ENCODE measurements at regions not wholly inside any gene's neighbourhood (a gene's known extent, or its start where the extent isn't known, plus 50 kb on each side); places are given as distances from the start of the nearest gene placed in this dataset.
"Not testable (repeated sequence)": the region's sequence is repeated elsewhere in the genome, so short reads cannot be mapped to it uniquely, and the experiment has no call there.

DNA sequence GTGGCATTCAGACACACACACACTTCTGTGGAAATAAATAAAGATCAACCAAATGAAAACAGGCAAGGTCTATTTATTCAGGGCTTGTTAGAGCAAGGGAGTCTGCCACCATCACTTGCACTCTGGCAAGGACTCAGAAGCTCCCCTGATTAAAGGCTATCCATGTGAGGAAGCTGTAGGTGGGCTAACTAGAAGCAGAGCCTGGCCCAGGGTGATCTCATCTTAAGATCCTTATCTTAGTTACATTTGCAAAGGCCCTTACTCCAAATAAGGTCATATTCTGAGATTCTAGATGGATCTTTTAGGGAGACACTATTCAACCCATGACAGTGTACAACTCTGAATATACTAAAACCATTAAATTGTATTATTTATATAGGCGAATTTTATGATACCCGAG, 190.0 kb upstream of the SRD5A2 start:
- H3K4me1 Mint-ChIP-seq (ENCODE audit: low read depth in 2 of 2) = no peaks in the 10 kb centered on the region
- ATAC-seq (replicated peaks) (no peak), DNase-seq (no peak)
- peaks cover 5 to 17% of the 10 kb centered on the region in 2 donors for H3K27me3 Mint-ChIP-seq
- H3K4me3 Mint-ChIP-seq = no peak overlapping the region
- H3K9me3 Mint-ChIP-seq = no peaks in the 10 kb centered on the region
- no peak overlapping the region for H3K27ac Mint-ChIP-seq
- H3K36me3 Mint-ChIP-seq (ENCODE audit: insufficient read depth) = no peaks in the 10 kb centered on the region

DNA sequence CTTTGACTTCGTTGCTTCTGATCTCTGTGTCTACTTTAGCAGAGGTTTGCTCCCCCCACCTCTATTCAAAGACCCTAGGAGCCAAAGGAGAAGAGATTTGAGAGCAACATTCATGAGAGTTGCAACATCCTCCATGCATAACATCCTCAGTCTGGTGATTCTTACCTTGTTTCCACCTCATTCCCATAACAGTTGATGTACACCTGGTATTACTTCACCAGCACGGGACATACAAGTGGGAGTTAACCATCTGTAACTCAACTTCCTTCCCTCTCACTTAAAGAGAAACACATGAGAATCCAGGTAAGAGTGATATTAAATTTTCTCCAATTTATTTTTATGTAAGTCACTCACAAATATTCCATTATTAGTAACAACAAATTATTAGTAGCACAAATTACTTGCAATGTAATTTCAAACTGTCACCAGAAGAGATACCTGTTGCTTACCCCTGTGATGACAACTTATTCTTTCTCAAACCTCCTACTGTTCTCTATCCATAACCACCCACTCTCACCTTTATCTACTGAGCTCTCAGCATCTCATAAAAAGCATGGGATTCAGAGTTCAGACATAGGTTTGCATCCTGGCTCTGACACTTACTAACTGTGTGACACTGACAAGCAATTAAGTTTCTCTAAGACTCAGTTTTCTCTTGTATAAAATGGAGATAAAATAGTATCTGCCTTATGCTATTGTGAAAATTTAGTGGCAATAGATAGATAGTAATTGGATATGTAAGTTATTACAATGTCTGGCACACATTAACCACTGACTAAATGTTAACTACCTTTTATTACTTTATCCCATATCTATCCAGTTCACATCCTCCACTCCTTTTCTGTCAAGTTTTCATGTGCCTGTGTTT, 184.6 kb upstream of the SRD5A2 start:
- Mint-ChIP-seq H3K4me3 (no peak overlapping the region), H3K27me3 (peaks cover 10 to 19% of the 10 kb centered on the region in 2 donors), H3K36me3 (ENCODE audit: insufficient read depth) (no peaks in the 10 kb centered on the region), H3K4me1 (ENCODE audit: low read depth in 2 of 2) (no peaks in the 10 kb centered on the region), H3K27ac (no peak overlapping the region), H3K9me3 (no peaks in the 10 kb centered on the region)
- DNase-seq (no peak), ATAC-seq (replicated peaks) (no peak)

DNA sequence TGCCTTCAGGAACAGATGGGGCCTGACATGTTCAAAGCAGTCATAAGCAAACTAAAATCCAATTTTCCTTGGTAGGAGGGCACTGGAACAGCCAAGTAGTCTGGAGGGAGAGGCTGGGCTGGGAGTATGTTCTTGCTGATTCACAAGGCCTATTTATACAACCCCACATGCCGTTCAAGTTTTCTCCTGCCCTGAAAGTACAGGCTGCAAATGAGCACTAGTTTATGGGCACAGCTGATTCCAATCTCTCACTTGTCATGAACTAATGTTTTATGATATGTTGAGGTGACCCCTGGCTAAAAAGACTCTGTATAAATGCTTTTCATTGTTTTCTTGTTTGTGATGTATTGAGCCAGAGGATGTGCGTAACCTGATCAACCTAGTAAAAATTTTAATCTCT, 183.4 kb upstream of the SRD5A2 start:
- no peaks in the 10 kb centered on the region for H3K9me3 Mint-ChIP-seq
- peaks cover 10 to 19% of the 10 kb centered on the region in 2 donors for H3K27me3 Mint-ChIP-seq
- H3K4me3 Mint-ChIP-seq = no peak overlapping the region
- no peak for DNase-seq
- H3K36me3 Mint-ChIP-seq (ENCODE audit: insufficient read depth) = no peaks in the 10 kb centered on the region
- H3K4me1 Mint-ChIP-seq (ENCODE audit: low read depth in 2 of 2) = no peaks in the 10 kb centered on the region
- no peak for ATAC-seq (replicated peaks)
- H3K27ac Mint-ChIP-seq = no peak overlapping the region

- ATAC-seq (replicated peaks) = no peak
- Mint-ChIP-seq H3K4me3 (no peak overlapping the region), H3K9me3 (no peaks in the 10 kb centered on the region), H3K27me3 (peaks cover 11 to 12% of the 10 kb centered on the region in 2 donors), H3K4me1 (ENCODE audit: low read depth in 2 of 2) (no peaks in the 10 kb centered on the region), H3K36me3 (ENCODE audit: insufficient read depth) (no peaks in the 10 kb centered on the region), H3K27ac (no peak overlapping the region)
- no peak for DNase-seq
These were observed 181.3 kb upstream of the SRD5A2 start for GRCh38 chr2:31762085-31762484.

DNA sequence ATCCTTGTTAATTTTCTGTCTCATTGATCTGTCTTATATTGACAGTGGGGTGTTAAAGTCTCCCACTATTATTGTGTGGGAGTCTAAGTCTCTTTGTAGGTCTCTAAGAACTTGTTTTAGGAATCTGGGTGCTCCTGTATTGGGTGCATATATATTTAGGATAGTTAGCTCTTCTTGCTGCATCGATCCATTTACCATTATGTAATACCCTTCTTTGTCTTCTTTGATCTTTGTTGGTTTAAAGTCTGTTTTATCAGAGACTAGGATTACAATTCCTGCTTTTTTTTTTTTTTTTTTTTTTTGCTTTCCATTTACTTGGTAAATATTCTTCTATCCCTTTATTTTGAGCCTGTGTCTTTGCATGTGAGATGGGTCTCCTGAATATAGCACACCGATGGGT, 176.6 kb upstream of the SRD5A2 start:
- not testable (repeated sequence) for ATAC-seq (replicated peaks); H3K27ac Mint-ChIP-seq; H3K4me1 Mint-ChIP-seq (ENCODE audit: low read depth in 2 of 2); H3K36me3 Mint-ChIP-seq (ENCODE audit: insufficient read depth); H3K9me3 Mint-ChIP-seq; H3K4me3 Mint-ChIP-seq; DNase-seq
- peaks cover 9 to 21% of the 10 kb centered on the region in 2 donors for H3K27me3 Mint-ChIP-seq

DNA sequence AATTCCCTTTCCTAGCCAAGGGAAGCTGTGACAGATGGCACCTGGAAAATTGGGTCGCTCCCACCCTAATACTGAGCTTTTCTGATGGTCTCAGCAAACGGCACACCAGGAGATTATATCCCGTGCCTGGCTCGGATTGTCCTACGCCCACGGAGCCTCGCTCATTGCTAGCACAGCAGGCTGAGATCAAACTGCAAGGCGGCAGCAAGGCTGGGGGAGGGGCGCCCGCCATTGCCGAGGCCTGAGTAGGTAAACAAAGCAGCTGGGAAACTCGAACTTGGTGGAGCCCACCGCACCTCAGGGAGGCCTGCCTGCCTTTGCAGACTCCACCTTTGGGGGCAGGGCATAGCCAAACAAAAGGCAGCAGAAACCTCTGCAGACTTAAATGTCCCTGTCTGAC, 168.0 kb upstream of the SRD5A2 start:
- ATAC-seq (replicated peaks) = not testable (repeated sequence)

DNA sequence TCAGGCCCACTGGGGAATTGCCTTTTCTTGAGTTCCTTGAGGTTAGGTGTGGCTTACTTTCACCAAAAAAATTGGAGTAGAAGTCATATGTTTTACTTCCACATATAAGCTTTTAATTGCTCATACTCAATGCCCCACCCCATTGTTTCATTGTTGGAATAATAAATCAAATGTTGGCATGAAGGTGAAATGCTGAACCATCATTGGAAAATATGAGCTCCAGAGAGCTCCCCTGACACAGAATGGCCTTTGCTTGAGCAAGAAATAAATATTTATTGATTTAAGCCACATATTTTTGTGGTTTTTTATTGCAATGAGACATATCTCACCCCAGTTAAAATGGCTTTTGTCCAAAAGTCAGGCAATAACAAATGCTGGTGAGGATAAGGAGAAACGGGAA, 167.3 kb upstream of the SRD5A2 start:
- Mint-ChIP-seq H3K27me3 (peaks cover 12 to 38% of the 10 kb centered on the region in 2 donors), H3K9me3 (peaks cover 1 to 13% of the 10 kb centered on the region in 2 donors), H3K27ac (no peak overlapping the region), H3K36me3 (ENCODE audit: insufficient read depth) (peaks cover 2% of the 10 kb centered on the region), H3K4me3 (no peak overlapping the region), H3K4me1 (ENCODE audit: low read depth in 2 of 2) (no peaks in the 10 kb centered on the region)
- ATAC-seq (replicated peaks) = no peak
- no peak for DNase-seq

More for the DNA sequence above, 168.0 kb upstream of the SRD5A2 start:
- H3K27ac Mint-ChIP-seq; H3K4me3 Mint-ChIP-seq; DNase-seq; H3K36me3 Mint-ChIP-seq (ENCODE audit: insufficient read depth); H3K4me1 Mint-ChIP-seq (ENCODE audit: low read depth in 2 of 2): not testable (repeated sequence)
- Mint-ChIP-seq H3K9me3 (peaks cover 1 to 13% of the 10 kb centered on the region in 2 donors), H3K27me3 (peaks cover 12 to 31% of the 10 kb centered on the region in 2 donors)

- Mint-ChIP-seq H3K9me3 (peaks cover 0 to 6% of the 10 kb centered on the region in 2 donors), H3K36me3 (ENCODE audit: insufficient read depth) (no peaks in the 10 kb centered on the region), H3K4me3 (no peak overlapping the region), H3K27ac (no peak overlapping the region), H3K4me1 (ENCODE audit: low read depth in 2 of 2) (no peaks in the 10 kb centered on the region), H3K27me3 (peaks cover 20 to 37% of the 10 kb centered on the region in 2 donors)
- no peak for DNase-seq
- ATAC-seq (replicated peaks) = no peak
These were observed 158.4 kb upstream of the SRD5A2 start for GRCh38 chr2:31739161-31739560.

DNA sequence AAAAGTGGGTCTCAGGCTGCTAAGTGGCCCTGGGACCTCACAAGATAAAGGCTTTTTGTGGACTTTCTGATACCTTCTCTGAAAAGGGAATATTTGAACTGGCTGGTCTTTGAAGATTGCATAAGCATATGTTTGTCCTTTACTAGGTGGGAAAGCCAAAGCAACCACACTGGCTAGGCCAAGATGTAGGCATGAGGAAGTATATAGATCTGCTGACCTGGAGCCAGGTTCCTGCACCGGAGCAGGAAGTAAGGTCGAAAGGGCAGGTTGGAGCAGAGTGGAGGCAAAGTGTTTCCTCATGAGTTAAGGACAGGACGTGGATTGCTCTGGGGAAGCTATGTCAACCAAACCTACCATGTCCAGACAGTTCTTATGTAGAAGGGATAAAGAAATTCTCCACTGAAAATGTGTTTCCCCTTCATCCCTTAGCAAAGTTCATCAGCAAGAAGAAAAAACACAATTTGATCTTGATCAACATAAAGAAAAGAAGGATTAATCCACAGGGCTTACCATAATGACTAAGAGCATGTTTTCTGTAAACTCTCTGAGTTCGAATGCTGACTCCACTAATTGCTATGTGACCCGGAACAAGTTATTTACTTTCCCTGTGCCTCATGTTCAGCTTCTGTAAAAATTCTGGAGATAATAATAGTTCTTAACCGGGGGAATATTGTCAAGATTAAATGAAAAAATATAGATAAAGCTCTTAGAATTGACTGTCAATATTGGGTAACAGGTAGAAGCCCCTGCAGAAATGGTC, 156.1 kb upstream of the SRD5A2 start:
- Mint-ChIP-seq H3K4me3 (no peak overlapping the region), H3K9me3 (no peaks in the 10 kb centered on the region), H3K36me3 (ENCODE audit: insufficient read depth) (no peaks in the 10 kb centered on the region), H3K4me1 (ENCODE audit: low read depth in 2 of 2) (no peaks in the 10 kb centered on the region), H3K27me3 (peaks cover 22 to 27% of the 10 kb centered on the region in 2 donors), H3K27ac (no peak overlapping the region)
- DNase-seq = no peak
- no peak for ATAC-seq (replicated peaks)

DNA sequence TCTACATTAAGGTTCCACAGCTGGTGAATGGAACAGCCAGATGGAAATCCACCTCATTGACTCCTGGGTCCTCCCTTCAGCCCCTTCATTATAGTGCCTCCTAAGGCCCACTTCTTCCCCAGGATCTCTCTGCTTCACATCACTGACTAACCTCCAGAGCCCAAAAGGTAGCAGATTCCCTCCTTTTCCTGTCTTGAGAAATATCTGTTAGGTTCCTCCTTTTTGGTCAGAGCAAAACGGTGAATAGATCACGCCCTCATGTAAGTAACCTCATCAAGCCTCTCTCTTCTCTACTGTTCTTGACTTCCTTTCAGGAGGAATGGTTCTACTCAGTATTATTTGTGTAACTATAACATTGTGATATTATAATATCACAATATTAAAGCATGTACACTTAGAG, 155.0 kb upstream of the SRD5A2 start:
- Mint-ChIP-seq H3K27ac (no peak overlapping the region), H3K4me3 (no peak overlapping the region), H3K9me3 (no peaks in the 10 kb centered on the region), H3K36me3 (ENCODE audit: insufficient read depth) (no peaks in the 10 kb centered on the region), H3K27me3 (peaks cover 22 to 33% of the 10 kb centered on the region in 2 donors), H3K4me1 (ENCODE audit: low read depth in 2 of 2) (no peaks in the 10 kb centered on the region)
- ATAC-seq (replicated peaks) = no peak
- DNase-seq = no peak

GRCh38 chr2:31729442-31730092, 148.8 kb upstream of the SRD5A2 start:
- Mint-ChIP-seq H3K4me3 (no peak overlapping the region), H3K4me1 (ENCODE audit: low read depth in 2 of 2) (no peaks in the 10 kb centered on the region), H3K27me3 (peaks cover 17 to 46% of the 10 kb centered on the region in 2 donors), H3K9me3 (peaks cover 0 to 2% of the 10 kb centered on the region in 2 donors), H3K36me3 (ENCODE audit: insufficient read depth) (no peaks in the 10 kb centered on the region), H3K27ac (no peak overlapping the region)
- ATAC-seq (replicated peaks) (no peak), DNase-seq (no peak)

- DNase-seq (no peak), ATAC-seq (replicated peaks) (no peak)
- Mint-ChIP-seq H3K4me1 (ENCODE audit: low read depth in 2 of 2) (no peaks in the 10 kb centered on the region), H3K4me3 (no peak overlapping the region), H3K36me3 (ENCODE audit: insufficient read depth) (no peaks in the 10 kb centered on the region), H3K9me3 (peaks cover 0 to 2% of the 10 kb centered on the region in 2 donors), H3K27ac (no peak overlapping the region), H3K27me3 (peaks cover 17 to 49% of the 10 kb centered on the region in 2 donors)
These were observed 148.3 kb upstream of the SRD5A2 start for GRCh38 chr2:31729065-31729439.

DNA sequence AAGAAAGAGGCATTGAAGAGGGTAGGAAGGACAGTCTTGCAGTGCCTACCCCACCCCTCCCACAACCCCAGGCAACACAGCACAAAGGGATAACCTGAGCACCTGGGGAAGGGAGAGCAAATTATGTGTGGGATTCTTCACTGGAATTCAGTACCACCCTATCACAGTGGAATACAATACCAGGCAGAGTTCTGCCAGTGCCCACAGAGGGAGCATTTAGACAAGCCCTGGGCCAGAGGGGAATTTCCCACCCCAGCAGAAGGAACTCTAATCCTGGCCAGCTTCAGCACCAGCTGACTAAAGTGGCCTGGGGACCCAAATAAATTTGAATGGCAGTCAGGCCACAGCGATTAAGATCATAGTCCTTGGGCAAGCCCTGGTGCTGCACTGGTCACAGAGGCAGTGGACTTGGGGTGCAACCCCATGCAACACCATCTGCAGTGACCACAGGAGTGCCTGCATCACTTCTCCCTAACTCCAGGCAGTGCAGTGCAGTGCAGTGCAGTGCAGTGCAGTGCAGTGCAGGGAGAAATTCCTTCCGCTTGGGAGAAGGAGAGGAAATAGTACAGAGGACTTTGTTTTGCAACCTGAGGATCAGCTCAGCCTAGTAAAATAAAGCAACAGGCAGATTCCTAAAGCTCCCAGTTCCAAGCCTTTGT, 147.8 kb upstream of the SRD5A2 start:
- ATAC-seq (replicated peaks) = no peak
- Mint-ChIP-seq H3K9me3 (peaks cover 0 to 2% of the 10 kb centered on the region in 2 donors), H3K4me1 (ENCODE audit: low read depth in 2 of 2) (no peaks in the 10 kb centered on the region), H3K27me3 (peaks cover 17 to 49% of the 10 kb centered on the region in 2 donors), H3K36me3 (ENCODE audit: insufficient read depth) (no peaks in the 10 kb centered on the region), H3K4me3 (no peak overlapping the region), H3K27ac (no peak overlapping the region)
- no peak for DNase-seq
